OCI-LY7 (cell line): ENCODE measurements at regions not wholly inside any gene's neighbourhood (a gene's known extent, or its start where the extent isn't known, plus 50 kb on each side); places are given as distances from the start of the nearest gene placed in this dataset.

ENCODE experiments used
- CTCF ChIP-seq: fragments of 200-600 bp; sonication (generic); conservative IDR thresholded peaks from 2 replicates; pipeline ENCODE4 v1.5.1; 2014; ENCODE audit warnings: mild to moderate bottlenecking, antibody characterized with exemption, low read length, moderate library complexity, mixed read lengths
- EZH2phosphoT487 ChIP-seq: fragments of 200-600 bp; sonication (generic); IDR thresholded peaks from 2 replicates; pipeline ENCODE4 v1.6.1; 2018; ENCODE audit warnings: low read depth, borderline replicate concordance, mild to moderate bottlenecking, mixed run types, antibody characterized with exemption, low read length, moderate library complexity, mixed read lengths

- TF ChIP-seq CTCF (no peak), EZH2phosphoT487 (no peak)
Observed at GRCh38 chr2:239518286-239519088, 117.7 kb upstream of the HDAC4 start.
